H1 (cell line): ENCODE measurements at regions not wholly inside any gene's neighbourhood (a gene's known extent, or its start where the extent isn't known, plus 50 kb on each side); places are given as distances from the start of the nearest gene placed in this dataset.

ENCODE experiments used
- CTCF ChIA-PET: fragments of 300-600 bp; sonication (Branson Sonifier 250); formaldehyde crosslinking; loops from one replicate; lab custom pipeline; 2021; ENCODE audit not compliant: partially characterized antibody; lab: Charles Lee
- POLR2A ChIA-PET: fragments of 300-600 bp; sonication (Branson Sonifier 250); formaldehyde crosslinking; loops from one replicate; lab custom pipeline; 2021; ENCODE audit warnings: inconsistent platforms; ENCODE audit not compliant: partially characterized antibody; lab: Charles Lee
- DNase-seq, 2 experiments: peaks; one replicate each; pipeline versions ENCODE4 v3.0.0 to v3.0.0-alpha.2; 2010 to 2022; ENCODE audit warnings: low spot score in 2 of 2, low read depth in 1 of 2, mixed read lengths in 1 of 2
- FAIRE-seq: peaks from 2 replicates; lab custom pipeline; 2011; peaks lifted over from hg19 to GRCh38; lab: Jason Lieb, UNC
- H2AFZ ChIP-seq: 2 replicates; pipeline ENCODE4 v1.8.1; 2012; ENCODE audit warnings: low read length, inconsistent platforms
- H2AK5ac ChIP-seq: 2 replicates; pipeline ENCODE4 v1.6.1; 2013; ENCODE audit warnings: low read depth, low read length
- H2BK120ac ChIP-seq: replicated peaks from 2 replicates; pipeline ENCODE3; 2013; ENCODE audit warnings: low read depth, low read length, inconsistent platforms
- H2BK12ac ChIP-seq: 2 replicates; pipeline ENCODE4 v1.6.1; 2013; ENCODE audit warnings: low read depth, low read length
- H2BK15ac ChIP-seq: 2 replicates; pipeline ENCODE4 v1.6.1; 2013; ENCODE audit warnings: low read length
- H2BK20ac ChIP-seq: 2 replicates; pipeline ENCODE4 v1.6.1; 2013; ENCODE audit warnings: low read length
- H2BK5ac ChIP-seq: 2 replicates; pipeline ENCODE4 v1.6.1; 2013; ENCODE audit warnings: low read depth, low read length
- H3K14ac ChIP-seq: 2 replicates; pipeline ENCODE4 v1.6.1; 2013; ENCODE audit warnings: inconsistent platforms; ENCODE audit not compliant: insufficient read length
- H3K18ac ChIP-seq: 2 replicates; pipeline ENCODE4 v1.6.1; 2013; ENCODE audit warnings: low read length; ENCODE audit errors: extremely low read depth
- H3K23ac ChIP-seq: 2 replicates; pipeline ENCODE4 v1.6.1; 2013; ENCODE audit warnings: inconsistent platforms; ENCODE audit not compliant: insufficient read length
- H3K23me2 ChIP-seq: 2 replicates; pipeline ENCODE4 v1.6.1; 2013; ENCODE audit warnings: low read depth, low read length
- H3K27ac ChIP-seq: 2 replicates; pipeline ENCODE4 v1.6.1; 2011; ENCODE audit warnings: low read depth, low read length, inconsistent platforms
- H3K27me3 ChIP-seq, 4 experiments: replicated peaks in 1 of 4; 1 replicate in 1 of 4; 2 replicates in 3 of 4; pipeline versions ENCODE4 v1.6.1 to v1.8.1; 2011 to 2013; ENCODE audit warnings: low read length in 3 of 4, mild to moderate bottlenecking in 3 of 4, inconsistent platforms in 2 of 4, mixed read lengths in 2 of 4, moderate library complexity in 1 of 4; ENCODE audit not compliant: control insufficient read depth in 3 of 4, insufficient read depth in 3 of 4; ENCODE audit errors: extremely low read depth in 1 of 4
- H3K36me3 ChIP-seq, 4 experiments: 2 replicates each; pipeline versions ENCODE4 v1.6.1 to v1.8.1; 2011 to 2013; ENCODE audit warnings: mild to moderate bottlenecking in 4 of 4, low read length in 3 of 4, moderate library complexity in 2 of 4, control low read depth in 1 of 4, inconsistent platforms in 1 of 4; ENCODE audit not compliant: insufficient read depth in 4 of 4, control insufficient read depth in 2 of 4
- H3K4ac ChIP-seq: replicated peaks from 2 replicates; pipeline ENCODE3; 2013; ENCODE audit warnings: low read length, low read depth, mixed read lengths, inconsistent platforms; ENCODE audit not compliant: insufficient read length
- H3K4me1 ChIP-seq, 4 experiments: replicated peaks in 1 of 4; 1 replicate in 1 of 4; 2 replicates in 3 of 4; pipeline versions ENCODE4 v1.6.1 to v1.8.1; 2011 to 2013; ENCODE audit warnings: low read length in 3 of 4, inconsistent platforms in 2 of 4, mixed read lengths in 1 of 4; ENCODE audit not compliant: insufficient read depth in 4 of 4, control insufficient read depth in 3 of 4
- H3K4me2 ChIP-seq, 2 experiments: 2 replicates each; pipeline versions ENCODE4 v1.6.1 to v1.8.1; 2011 to 2013; ENCODE audit warnings: low read depth in 2 of 2, low read length in 2 of 2, control low read depth in 1 of 2, inconsistent platforms in 1 of 2, mild to moderate bottlenecking in 1 of 2; ENCODE audit not compliant: insufficient read depth in 1 of 2
- H3K4me3 ChIP-seq, 4 experiments: fragments of 200-600, 300-600 bp in 1 of 4; sonication (generic), shearing (Covaris generic), sonication (Bioruptor Twin) in 1 of 4; 2 replicates each; pipeline versions ENCODE4 v1.5.1 to v1.8.1; 2011 to 2016; ENCODE audit warnings: low read length in 4 of 4, low read depth in 3 of 4, control low read depth in 2 of 4, inconsistent platforms in 2 of 4, mild to moderate bottlenecking in 2 of 4, mixed read lengths in 1 of 4, moderate library complexity in 1 of 4; ENCODE audit not compliant: insufficient read depth in 2 of 4; ENCODE audit errors: extremely low read depth in 1 of 4
- H3K56ac ChIP-seq: replicated peaks from 2 replicates; pipeline ENCODE3; 2013; ENCODE audit warnings: low read depth, mild to moderate bottlenecking, mixed read lengths, low read length, inconsistent platforms; ENCODE audit not compliant: insufficient read length
- H3K79me1 ChIP-seq: 2 replicates; pipeline ENCODE4 v1.6.1; 2013; ENCODE audit warnings: low read depth, low read length, control low read depth
- H3K79me2 ChIP-seq, 2 experiments: 2 replicates each; pipeline versions ENCODE4 v1.6.1 to v1.8.1; 2012 to 2013; ENCODE audit warnings: low read length in 2 of 2, mild to moderate bottlenecking in 2 of 2, inconsistent platforms in 1 of 2; ENCODE audit not compliant: insufficient read depth in 2 of 2, control insufficient read depth in 1 of 2
- H3K9ac ChIP-seq, 4 experiments: replicated peaks in 1 of 4; 1 replicate in 1 of 4; 2 replicates in 3 of 4; pipeline versions ENCODE4 v1.6.1 to v1.8.1; 2011 to 2013; ENCODE audit warnings: low read depth in 3 of 4, low read length in 3 of 4, control low read depth in 2 of 4, mild to moderate bottlenecking in 2 of 4, moderate library complexity in 2 of 4, inconsistent platforms in 1 of 4; ENCODE audit errors: extremely low read depth in 1 of 4
- H3K9me3 ChIP-seq, 2 experiments: 2 replicates each; pipeline versions ENCODE4 v1.6.1 to v1.8.1; 2012 to 2013; ENCODE audit warnings: mild to moderate bottlenecking in 2 of 2, moderate library complexity in 2 of 2, control low read depth in 1 of 2, inconsistent platforms in 1 of 2, low read depth in 1 of 2, low read length in 1 of 2, mixed read lengths in 1 of 2; ENCODE audit not compliant: insufficient read depth in 2 of 2
- H4K20me1 ChIP-seq, 2 experiments: replicated peaks in 1 of 2; 2 replicates each; pipeline versions ENCODE3 to v1.8.1; 2011 to 2013; ENCODE audit warnings: inconsistent platforms in 2 of 2, low read length in 2 of 2, mild to moderate bottlenecking in 1 of 2; ENCODE audit not compliant: insufficient read depth in 2 of 2, control insufficient read depth in 1 of 2
- H4K5ac ChIP-seq: 2 replicates; pipeline ENCODE4 v1.6.1; 2013; ENCODE audit warnings: low read length, low read depth, mixed read lengths, inconsistent platforms; ENCODE audit not compliant: insufficient read length
- H4K8ac ChIP-seq: 2 replicates; pipeline ENCODE4 v1.8.0; 2013; ENCODE audit warnings: mild to moderate bottlenecking, moderate library complexity, low read length, inconsistent platforms; ENCODE audit not compliant: insufficient read depth; ENCODE audit errors: extremely low read depth
- H4K91ac ChIP-seq: replicated peaks from 2 replicates; pipeline ENCODE3; 2013; ENCODE audit warnings: low read length, mixed read lengths, inconsistent platforms; ENCODE audit not compliant: insufficient read length
- CHD1 ChIP-seq: IDR thresholded peaks from 2 replicates; pipeline ENCODE4 v1.6.1; 2012; ENCODE audit warnings: low read depth, low read length, improper control_type of control experiment
- CHD2 ChIP-seq: IDR thresholded peaks from 2 replicates; pipeline ENCODE4 v1.6.1; 2012; ENCODE audit warnings: low read length, improper control_type of control experiment
- CTBP2 ChIP-seq: IDR thresholded peaks from 2 replicates; pipeline ENCODE4 v1.7.0; 2011; ENCODE audit warnings: borderline replicate concordance, mild to moderate bottlenecking, moderate library complexity, mixed read lengths, low read length; ENCODE audit not compliant: insufficient read depth, insufficient read length
- EZH2 ChIP-seq: fragments of 200-600 bp; sonication (generic); IDR thresholded peaks from 2 replicates; pipeline ENCODE4 v1.7.1; 2012; ENCODE audit warnings: low read depth, mild to moderate bottlenecking, moderate library complexity, low read length, inconsistent platforms; ENCODE audit not compliant: severe bottlenecking
- GABPA ChIP-seq: IDR thresholded peaks from 2 replicates; pipeline ENCODE4 v1.6.1; 2011; ENCODE audit warnings: mild to moderate bottlenecking, low read length, moderate library complexity, borderline replicate concordance; ENCODE audit not compliant: insufficient read depth
- GTF2F1 ChIP-seq: IDR thresholded peaks from 2 replicates; pipeline ENCODE4 v1.6.1; 2012; ENCODE audit warnings: low read depth, low read length, improper control_type of control experiment, borderline replicate concordance
- POLR2AphosphoS5 ChIP-seq: IDR thresholded peaks from 2 replicates; pipeline ENCODE4 v1.6.1; 2011; ENCODE audit warnings: low read depth, low read length
- SP1 ChIP-seq: IDR thresholded peaks from 2 replicates; pipeline ENCODE4 v1.6.1; 2011; ENCODE audit warnings: low read depth, low read length
- TAF1 ChIP-seq: IDR thresholded peaks from 2 replicates; pipeline ENCODE4 v1.6.1; 2011; ENCODE audit warnings: mild to moderate bottlenecking, low read depth, low read length
- TBP ChIP-seq: IDR thresholded peaks from 2 replicates; pipeline ENCODE4 v1.6.1; 2011; ENCODE audit warnings: low read depth, low read length, improper control_type of control experiment
- TEAD4 ChIP-seq: IDR thresholded peaks from 2 replicates; pipeline ENCODE4 v1.6.1; 2012; ENCODE audit warnings: low read depth, low read length, inconsistent platforms, mixed read lengths
- WGBS, 2 experiments: shearing (Covaris generic) in 1 of 2; methylation state at CpG; one replicate each; pipeline versions ENCODE4 v1.1.6 to v1.1.7; 2013 to 2015; ENCODE audit warnings: low lambda C conversion rate in 2 of 2, mixed read lengths in 2 of 2, inconsistent platforms in 1 of 2, low coverage in 1 of 2, missing lambda C conversion rate in 1 of 2; ENCODE audit not compliant: insufficient replicate concordance in 2 of 2, insufficient coverage in 1 of 2, insufficient read length in 1 of 2; ENCODE audit errors: extremely low coverage in 1 of 2, missing lambda C conversion rate in 1 of 2; 5-methylcytosine and 5-hydroxymethylcytosine counted together
- TF ChIP-seq, protein P1 (sequence below): IDR thresholded peaks from 2 replicates; pipeline ENCODE4 v1.6.1; 2012; ENCODE audit warnings: inconsistent platforms
- TF ChIP-seq, protein P2 (sequence below): IDR thresholded peaks from 2 replicates; pipeline ENCODE4 v1.6.1; 2011; ENCODE audit warnings: low read depth, mild to moderate bottlenecking, low read length; ENCODE audit not compliant: insufficient read depth

GRCh38 chr9:15372455-15372854 lies 50.2 kb upstream of the SNAPC3 start:
- ChIA-PET POLR2A (no interaction called here), CTCF (no interaction called here)
- H3K4me1 ChIP-seq: peaks cover 0 to 2% (median 0%) of the 10 kb centered on the region in 4 experiments; a peak in 2 of 7 replicates
- no peak overlapping the region for H2BK15ac ChIP-seq
- no peaks in the 10 kb centered on the region for H3K27me3 ChIP-seq
- no peak overlapping the region for H3K56ac ChIP-seq
- no peak overlapping the region for H2AK5ac ChIP-seq
- H3K9ac ChIP-seq: no peak overlapping the region
- peaks cover 0 to 3% of the 10 kb centered on the region in 2 experiments; a peak in 1 of 4 replicates for H3K9me3 ChIP-seq
- no peaks in the 10 kb centered on the region for H4K20me1 ChIP-seq
- H3K79me2 ChIP-seq: no peaks in the 10 kb centered on the region
- no peak overlapping the region for H3K4ac ChIP-seq
- no peaks in the 10 kb centered on the region for H3K79me1 ChIP-seq
- H3K18ac ChIP-seq: no peak overlapping the region
- no peak overlapping the region for H3K27ac ChIP-seq
- no peaks in the 10 kb centered on the region for H3K36me3 ChIP-seq
- no peak for FAIRE-seq
- no peak for DNase-seq
- no peak overlapping the region for H3K4me2 ChIP-seq
- H2BK20ac ChIP-seq: no peak overlapping the region
- no peak overlapping the region for H4K5ac ChIP-seq
- TF ChIP-seq EZH2: no peak
- no peak for TF ChIP-seq CHD2
- TF ChIP-seq POLR2AphosphoS5: no peak
- no peak for TF ChIP-seq GTF2F1
- TF ChIP-seq, protein P1, sequence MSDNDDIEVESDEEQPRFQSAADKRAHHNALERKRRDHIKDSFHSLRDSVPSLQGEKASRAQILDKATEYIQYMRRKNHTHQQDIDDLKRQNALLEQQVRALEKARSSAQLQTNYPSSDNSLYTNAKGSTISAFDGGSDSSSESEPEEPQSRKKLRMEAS: no peak
- TF ChIP-seq, protein P2, sequence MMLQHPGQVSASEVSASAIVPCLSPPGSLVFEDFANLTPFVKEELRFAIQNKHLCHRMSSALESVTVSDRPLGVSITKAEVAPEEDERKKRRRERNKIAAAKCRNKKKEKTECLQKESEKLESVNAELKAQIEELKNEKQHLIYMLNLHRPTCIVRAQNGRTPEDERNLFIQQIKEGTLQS: no peak
- TF ChIP-seq TEAD4: no peak
- no peak for TF ChIP-seq CHD1
- no peak for TF ChIP-seq TAF1
- TF ChIP-seq CTBP2: no peak
- TF ChIP-seq TBP: no peak
- no peak for TF ChIP-seq SP1
- TF ChIP-seq GABPA: no peak
- H2BK120ac ChIP-seq: no peak overlapping the region
- no peak overlapping the region for H2AFZ ChIP-seq
- no peak overlapping the region for H2BK5ac ChIP-seq
- H4K91ac ChIP-seq: no peak overlapping the region
- H3K14ac ChIP-seq: no peak overlapping the region
- no peaks in the 10 kb centered on the region for H3K23me2 ChIP-seq
- no peak overlapping the region for H2BK12ac ChIP-seq
- H3K23ac ChIP-seq: no peak overlapping the region
- no peak overlapping the region for H4K8ac ChIP-seq
- 86% methylated on average over 6 of the region's 6 CpGs; no CpG with 5 or more reads in 1 of the 2 experiments for WGBS, 2 experiments
- no peak overlapping the region for H3K4me3 ChIP-seq
